ENCODE measurements at regions not wholly inside any gene's neighbourhood (a gene's known extent, or its start where the extent isn't known, plus 50 kb on each side); places are given as distances from the start of the nearest gene placed in this dataset.

DNA sequence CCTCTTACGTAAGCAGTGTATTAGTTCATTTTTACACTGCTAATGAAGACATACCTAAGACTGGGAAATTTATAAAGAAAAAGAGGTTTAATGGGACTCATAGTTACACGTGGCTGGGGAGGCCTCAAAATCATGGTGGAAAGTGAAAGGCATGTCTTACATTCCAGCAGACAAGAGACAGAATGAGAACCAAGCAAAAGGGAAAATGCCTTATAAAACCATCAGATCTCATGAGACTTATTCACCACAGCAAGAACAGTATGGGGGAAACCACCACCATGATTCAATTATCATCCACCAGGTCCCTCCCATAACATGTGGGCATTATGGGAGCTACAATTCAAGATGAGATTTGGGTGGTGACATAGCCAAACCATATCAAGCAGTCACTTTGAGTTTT lies 126.3 kb upstream of the CXCL12 start:
- DNase-seq (ENCODE audit: low read depth) = no peak
- TF ChIP-seq, protein P1, sequence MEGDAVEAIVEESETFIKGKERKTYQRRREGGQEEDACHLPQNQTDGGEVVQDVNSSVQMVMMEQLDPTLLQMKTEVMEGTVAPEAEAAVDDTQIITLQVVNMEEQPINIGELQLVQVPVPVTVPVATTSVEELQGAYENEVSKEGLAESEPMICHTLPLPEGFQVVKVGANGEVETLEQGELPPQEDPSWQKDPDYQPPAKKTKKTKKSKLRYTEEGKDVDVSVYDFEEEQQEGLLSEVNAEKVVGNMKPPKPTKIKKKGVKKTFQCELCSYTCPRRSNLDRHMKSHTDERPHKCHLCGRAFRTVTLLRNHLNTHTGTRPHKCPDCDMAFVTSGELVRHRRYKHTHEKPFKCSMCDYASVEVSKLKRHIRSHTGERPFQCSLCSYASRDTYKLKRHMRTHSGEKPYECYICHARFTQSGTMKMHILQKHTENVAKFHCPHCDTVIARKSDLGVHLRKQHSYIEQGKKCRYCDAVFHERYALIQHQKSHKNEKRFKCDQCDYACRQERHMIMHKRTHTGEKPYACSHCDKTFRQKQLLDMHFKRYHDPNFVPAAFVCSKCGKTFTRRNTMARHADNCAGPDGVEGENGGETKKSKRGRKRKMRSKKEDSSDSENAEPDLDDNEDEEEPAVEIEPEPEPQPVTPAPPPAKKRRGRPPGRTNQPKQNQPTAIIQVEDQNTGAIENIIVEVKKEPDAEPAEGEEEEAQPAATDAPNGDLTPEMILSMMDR (conservative IDR thresholded peaks at IDR 0.05; ENCODE audit: control insufficient read depth, insufficient read depth, low read depth, low read length) = no peak
- no peak overlapping the region for H3K4me3 ChIP-seq (ENCODE audit: control insufficient read depth, low read depth, low read length)

DNA sequence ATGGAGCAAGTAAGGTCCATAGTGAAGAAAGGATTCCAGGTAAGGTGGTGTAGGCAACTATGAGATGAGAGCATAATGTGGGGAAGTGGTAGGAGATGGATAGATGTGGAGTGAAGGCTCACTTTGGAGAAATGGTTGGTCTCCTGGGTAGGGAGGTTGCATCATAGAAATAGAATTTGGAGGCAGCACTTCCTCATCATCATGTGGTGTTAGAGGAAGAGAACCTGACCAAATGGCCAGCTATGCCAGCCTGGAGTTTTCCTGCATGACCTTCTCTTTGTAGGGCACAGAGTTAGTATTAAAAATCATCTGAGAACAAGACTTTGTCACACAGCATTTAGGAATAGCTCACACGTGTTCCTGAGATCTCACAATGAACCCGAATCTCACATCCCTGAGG lies 126.7 kb upstream of the CXCL12 start:
- no peak for DNase-seq (ENCODE audit: low read depth)
- TF ChIP-seq, protein P1 (conservative IDR thresholded peaks at IDR 0.05; ENCODE audit: control insufficient read depth, insufficient read depth, low read depth, low read length) = no peak
- no peak overlapping the region for H3K4me3 ChIP-seq (ENCODE audit: control insufficient read depth, low read depth, low read length)

GRCh38 chr10:44512431-44513022 lies 127.6 kb upstream of the CXCL12 start:
- DNase-seq (ENCODE audit: low read depth) = no peak

DNA sequence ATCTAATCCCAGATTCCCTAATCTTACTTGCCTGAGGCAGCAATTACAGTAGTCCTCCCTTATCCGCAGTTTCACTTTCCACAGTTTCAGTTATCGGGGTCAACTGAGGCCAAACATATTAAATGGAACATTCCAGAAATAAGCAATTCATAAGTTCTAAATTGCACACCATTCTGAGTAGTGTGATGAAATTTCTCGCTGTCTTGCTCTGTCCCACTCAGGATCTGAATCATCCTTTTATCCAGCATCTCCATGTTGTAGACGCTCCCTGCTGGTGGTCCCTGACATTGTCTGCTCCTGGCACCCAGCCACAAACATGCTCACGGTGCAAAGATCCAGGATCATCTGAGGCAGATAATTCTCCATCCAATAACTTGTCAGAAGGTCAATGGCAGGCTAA lies 128.7 kb upstream of the CXCL12 start:
- no peak overlapping the region for H3K4me3 ChIP-seq (ENCODE audit: control insufficient read depth, low read depth, low read length)
- TF ChIP-seq, protein P1 (conservative IDR thresholded peaks at IDR 0.05; ENCODE audit: control insufficient read depth, insufficient read depth, low read depth, low read length) = peak; percentile 40
- peak; percentile 67 for DNase-seq (ENCODE audit: low read depth)

More at GRCh38 chr10:44512431-44513022, 127.6 kb upstream of the CXCL12 start:
- H3K4me3 ChIP-seq (ENCODE audit: control insufficient read depth, low read depth, low read length) = no peak overlapping the region
- TF ChIP-seq, protein P1 (conservative IDR thresholded peaks at IDR 0.05; ENCODE audit: control insufficient read depth, insufficient read depth, low read depth, low read length) = no peak

DNA sequence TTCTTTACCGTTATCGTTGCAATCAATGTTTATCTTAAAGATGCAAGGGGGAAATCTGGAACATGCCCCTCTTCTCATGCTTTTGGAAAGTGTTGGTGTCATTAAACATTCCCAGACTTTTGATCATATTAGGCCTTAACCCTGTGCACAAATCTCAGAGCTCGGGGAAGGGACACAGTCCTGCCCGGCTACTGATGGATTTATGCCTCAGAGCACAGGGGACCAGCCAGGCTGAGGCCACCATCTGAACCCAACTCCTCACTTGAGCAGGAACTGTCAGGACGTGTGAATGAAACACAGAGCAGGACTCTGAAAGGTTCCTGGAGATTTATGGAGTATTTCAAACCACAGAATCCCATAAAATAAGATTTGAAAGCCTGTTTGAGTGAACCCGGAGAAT lies 132.0 kb upstream of the CXCL12 start:
- TF ChIP-seq, protein P1 (conservative IDR thresholded peaks at IDR 0.05; ENCODE audit: control insufficient read depth, insufficient read depth, low read depth, low read length) = no peak
- DNase-seq (ENCODE audit: low read depth) = no peak
- no peak overlapping the region for H3K4me3 ChIP-seq (ENCODE audit: control insufficient read depth, low read depth, low read length)

GRCh38 chr10:44517635-44518034 lies 132.7 kb upstream of the CXCL12 start:
- no peak for DNase-seq (ENCODE audit: low read depth)
- no peak overlapping the region for H3K4me3 ChIP-seq (ENCODE audit: control insufficient read depth, low read depth, low read length)

More at GRCh38 chr10:44517635-44518034, 132.7 kb upstream of the CXCL12 start:
- TF ChIP-seq, protein P1 (conservative IDR thresholded peaks at IDR 0.05; ENCODE audit: control insufficient read depth, insufficient read depth, low read depth, low read length) = peak; percentile 29
